ENCODE measurements at regions not wholly inside any gene's neighbourhood (a gene's known extent, or its start where the extent isn't known, plus 50 kb on each side); places are given as distances from the start of the nearest gene placed in this dataset.

GRCh38 chr3:76049776-76050175 is 264.4 kb upstream of the ZNF717 start:
- no peak for TF ChIP-seq EZH2 (IDR thresholded peaks at IDR 0.05; ENCODE audit: borderline replicate concordance, control insufficient read depth, low read depth, low read length)
- TF ChIP-seq LARP7 (IDR thresholded peaks at IDR 0.05), result no peak
- TF ChIP-seq CTCF (IDR thresholded peaks at IDR 0.05 in 2 of 3, conservative IDR thresholded peaks at IDR 0.05 in 1 of 3; ENCODE audit: control insufficient read depth in 2 of 3, extremely low read depth in 1 of 3, insufficient read depth in 1 of 3, low read depth in 3 of 3, low read length in 3 of 3), result no peak
- TF ChIP-seq SP1 (IDR thresholded peaks at IDR 0.05; ENCODE audit: low read depth, low read length), result no peak
- TF ChIP-seq POLR2A (IDR thresholded peaks at IDR 0.05; ENCODE audit: low read depth, low read length), result no peak
- TF ChIP-seq ATF3 (IDR thresholded peaks at IDR 0.05; ENCODE audit: borderline replicate concordance, extremely low read depth, low read depth, low read length), result no peak
- no peak for TF ChIP-seq RELA (IDR thresholded peaks at IDR 0.05; ENCODE audit: borderline replicate concordance, partially characterized antibody)
- no peak for TF ChIP-seq SMC3 (IDR thresholded peaks at IDR 0.05; ENCODE audit: borderline replicate concordance, low read length)
- no peak for TF ChIP-seq YY1 (IDR thresholded peaks at IDR 0.05; ENCODE audit: low read depth, low read length)
- no peak for TF ChIP-seq SREBF1 (IDR thresholded peaks at IDR 0.05; ENCODE audit: low read length)
- TF ChIP-seq ZNF274 (IDR thresholded peaks at IDR 0.05; ENCODE audit: insufficient read depth, insufficient read length), result no peak
- TF ChIP-seq KDM1A (IDR thresholded peaks at IDR 0.05; ENCODE audit: borderline replicate concordance), result no peak
- TF ChIP-seq GABPA (IDR thresholded peaks at IDR 0.05; ENCODE audit: low read depth), result no peak
- TF ChIP-seq SUZ12 (IDR thresholded peaks at IDR 0.05; ENCODE audit: unreplicated experiment), result no peak
